ENCODE measurements at regions not wholly inside any gene's neighbourhood (a gene's known extent, or its start where the extent isn't known, plus 50 kb on each side); places are given as distances from the start of the nearest gene placed in this dataset.

DNA sequence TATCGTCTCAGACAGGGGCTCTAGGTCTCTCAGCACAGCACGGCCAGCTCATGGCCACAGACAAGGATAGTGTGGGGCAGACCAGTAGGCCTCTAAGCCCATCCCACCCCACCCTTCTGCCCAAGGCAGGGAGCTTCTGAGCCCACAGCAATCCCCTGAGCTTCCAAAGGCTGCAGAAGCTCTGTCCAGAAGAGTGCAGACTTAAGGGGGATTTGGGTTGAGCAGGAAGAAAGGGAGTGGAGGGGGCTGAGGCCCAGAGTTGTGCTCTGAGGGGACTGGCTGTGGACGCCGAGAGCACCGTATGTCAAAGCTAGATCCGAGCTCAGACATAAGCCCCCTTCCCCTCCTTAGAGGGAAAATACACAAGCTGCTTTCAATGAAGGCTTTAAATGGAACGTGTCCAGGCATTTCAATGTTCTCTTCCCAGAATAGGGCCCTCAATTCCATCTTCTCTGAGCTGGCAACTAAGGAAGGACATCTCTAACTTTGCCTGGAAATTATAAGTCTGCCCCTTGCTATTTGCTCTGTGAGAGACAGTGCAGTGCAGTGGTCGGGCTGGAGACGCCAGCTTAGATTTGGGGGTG lies 116.4 kb upstream of the RPL38 start:
- no peak for TF ChIP-seq FOS (IDR thresholded peaks at IDR 0.05; ENCODE audit: extremely low read depth, insufficient read length)
- no peak for TF ChIP-seq ELF1 (tag; IDR thresholded peaks at IDR 0.05)
- TF ChIP-seq CBX5 (IDR thresholded peaks at IDR 0.05; ENCODE audit: borderline replicate concordance, low read depth), result no peak
- no peak for TF ChIP-seq POU5F1 (IDR thresholded peaks at IDR 0.05; ENCODE audit: borderline replicate concordance, low read depth, low read length, partially characterized antibody)
- no peak for TF ChIP-seq U2AF1 (optimal IDR thresholded peaks at IDR 0.05; ENCODE audit: low read depth, low read length)
- no peak for TF ChIP-seq RB1 (IDR thresholded peaks at IDR 0.05; ENCODE audit: low read depth)
- TF ChIP-seq EZH2 (IDR thresholded peaks at IDR 0.05; ENCODE audit: borderline replicate concordance, low read depth, low read length), result no peak
- TF ChIP-seq SNRNP70 (optimal IDR thresholded peaks at IDR 0.05; ENCODE audit: low read depth, low read length), result no peak
- no peak for TF ChIP-seq ZNF408 (CRISPR knock-in tag; IDR thresholded peaks at IDR 0.05; ENCODE audit: low read depth)
- TF ChIP-seq RBM17 (IDR thresholded peaks at IDR 0.05; ENCODE audit: borderline replicate concordance, low read depth, low read length), result no peak
- TF ChIP-seq SMARCA5 (IDR thresholded peaks at IDR 0.05), result no peak
- no peak for TF ChIP-seq GABPB2 (CRISPR knock-in tag; conservative IDR thresholded peaks at IDR 0.05)
- TF ChIP-seq SAFB (IDR thresholded peaks at IDR 0.05; ENCODE audit: borderline replicate concordance, low read depth, low read length), result no peak
- DNase-seq (ENCODE audit: extremely low read depth in 1 of 4, low spot score in 3 of 4), result no peak
- no peaks in the 10 kb centered on the region for H3K79me2 ChIP-seq (ENCODE audit: control insufficient read depth, insufficient read depth, low read length)
- H3K27me3 ChIP-seq (ENCODE audit: control insufficient read depth in 2 of 2, insufficient read depth in 2 of 2, low read length in 2 of 2), result peaks cover 0 to 5% of the 10 kb centered on the region in 2 experiments; a peak in 1 of 5 replicates
- in situ Hi-C loops (cut with MboI), result no loop called here
- no peak overlapping the region for H2AFZ ChIP-seq (ENCODE audit: low read depth, low read length)
- ChIA-PET CTCF (ENCODE audit: low intra/inter-chr PET ratio) (no interaction called here), POLR2A (interaction anchor here (0.7 to 1.1 kb wide), 2 partner anchors 8 to 19 kb away, joined by 3 to 5 read pairs; no protein-coding TSS in a partner anchor)
- no peaks in the 10 kb centered on the region for H3K36me3 ChIP-seq (ENCODE audit: control insufficient read depth, insufficient read depth, low read length)
- no peak overlapping the region for H3K4me2 ChIP-seq (ENCODE audit: insufficient read depth, low read length)
- H3K4me3 ChIP-seq, result no peak overlapping the region
- no peak for FAIRE-seq
- no peak overlapping the region for H3K9ac ChIP-seq (ENCODE audit: insufficient read depth in 1 of 2, low read depth in 2 of 2, low read length in 2 of 2)
- no peak for ATAC-seq
- BruUV-seq (replicated peaks), result no TSS peak
- no peaks in the 10 kb centered on the region for H3K4me1 ChIP-seq (replicated peaks in 1 of 2; ENCODE audit: control insufficient read depth in 2 of 2, insufficient read depth in 2 of 2, low read length in 2 of 2)
- H3K9me3 ChIP-seq (replicated peaks; ENCODE audit: control insufficient read depth, insufficient read depth, low read depth, low read length), result no peaks in the 10 kb centered on the region
- no peaks in the 10 kb centered on the region for H4K20me1 ChIP-seq (replicated peaks; ENCODE audit: control insufficient read depth, insufficient read depth, low read length)
- intact Hi-C loops (cut with micrococcal nuclease), result no loop called here
- WGBS (ENCODE audit: insufficient coverage, low coverage, missing lambda C conversion rate), result under 1% methylated on average over 9 of the region's 9 CpGs
- peaks cover 3% of the 10 kb centered on the region for H3K9me1 ChIP-seq (ENCODE audit: control insufficient read depth, insufficient read depth, low read length)
- H3K27ac ChIP-seq (ENCODE audit: extremely low read depth, low read depth, low read length), result no peak overlapping the region
